Neutrophil (primary cell): ENCODE measurements at regions not wholly inside any gene's neighbourhood (a gene's known extent, or its start where the extent isn't known, plus 50 kb on each side); places are given as distances from the start of the nearest gene placed in this dataset.

Source experiments
- H3K27ac ChIP-seq: fragments of 200-600 bp; sonication (generic); 2 replicates; pipeline ENCODE4 v1.5.1; 2016; ENCODE audit warnings: mild to moderate bottlenecking, moderate library complexity
- H3K27me3 ChIP-seq: fragments of 200-600 bp; sonication (generic); 2 replicates; pipeline ENCODE4 v1.6.0; 2016; ENCODE audit warnings: mild to moderate bottlenecking
- H3K36me3 ChIP-seq: fragments of 200-600 bp; sonication (generic); 2 replicates; pipeline ENCODE4 v1.5.1; 2017
- H3K4me1 ChIP-seq, 2 experiments: fragments of 200-600 bp in 1 of 2; sonication (generic) in 1 of 2; 1 replicate in 1 of 2; 2 replicates in 1 of 2; pipeline versions ENCODE4 v1.5.1 to v1.6.1; 2013 to 2016; ENCODE audit warnings: low read depth in 1 of 2, low read length in 1 of 2, mild to moderate bottlenecking in 1 of 2, moderate library complexity in 1 of 2; ENCODE audit not compliant: control insufficient read depth in 1 of 2, insufficient read depth in 1 of 2
- H3K4me3 ChIP-seq, 2 experiments: fragments of 200-600 bp in 1 of 2; sonication (generic) in 1 of 2; 1 replicate in 1 of 2; 2 replicates in 1 of 2; pipeline ENCODE4 v1.5.1; 2013 to 2016; ENCODE audit warnings: low read depth in 1 of 2, low read length in 1 of 2, mild to moderate bottlenecking in 1 of 2, moderate library complexity in 1 of 2
- H3K9me3 ChIP-seq: fragments of 200-600 bp; sonication (generic); 2 replicates; pipeline ENCODE4 v1.5.1; 2016
- TF ChIP-seq, protein P1 (sequence below): fragments of 200-600 bp; sonication (generic); IDR thresholded peaks from 2 replicates; pipeline ENCODE4 v1.5.1; 2016; ENCODE audit warnings: antibody characterized with exemption

DNA sequence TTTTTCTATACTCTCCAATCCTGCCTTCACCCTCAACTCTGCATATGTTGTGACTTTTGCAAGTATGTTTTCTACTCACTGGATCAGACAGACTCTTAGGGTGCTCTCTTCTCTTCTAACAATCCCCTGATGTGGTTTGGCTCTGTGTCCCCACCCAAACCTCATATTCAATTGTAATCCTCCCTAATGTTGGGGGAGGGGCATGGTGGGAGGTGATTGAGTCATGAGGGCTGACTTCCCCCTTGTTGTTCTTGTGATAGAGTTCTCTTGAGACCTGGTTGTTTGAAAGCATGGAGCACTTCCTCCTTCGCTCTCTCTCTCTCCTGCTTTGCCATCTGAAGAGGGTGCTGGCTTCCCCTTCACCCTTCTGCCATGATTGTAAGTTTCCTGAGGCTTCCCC is 148.9 kb upstream of the IGSF21 start:
- TF ChIP-seq, protein P1, sequence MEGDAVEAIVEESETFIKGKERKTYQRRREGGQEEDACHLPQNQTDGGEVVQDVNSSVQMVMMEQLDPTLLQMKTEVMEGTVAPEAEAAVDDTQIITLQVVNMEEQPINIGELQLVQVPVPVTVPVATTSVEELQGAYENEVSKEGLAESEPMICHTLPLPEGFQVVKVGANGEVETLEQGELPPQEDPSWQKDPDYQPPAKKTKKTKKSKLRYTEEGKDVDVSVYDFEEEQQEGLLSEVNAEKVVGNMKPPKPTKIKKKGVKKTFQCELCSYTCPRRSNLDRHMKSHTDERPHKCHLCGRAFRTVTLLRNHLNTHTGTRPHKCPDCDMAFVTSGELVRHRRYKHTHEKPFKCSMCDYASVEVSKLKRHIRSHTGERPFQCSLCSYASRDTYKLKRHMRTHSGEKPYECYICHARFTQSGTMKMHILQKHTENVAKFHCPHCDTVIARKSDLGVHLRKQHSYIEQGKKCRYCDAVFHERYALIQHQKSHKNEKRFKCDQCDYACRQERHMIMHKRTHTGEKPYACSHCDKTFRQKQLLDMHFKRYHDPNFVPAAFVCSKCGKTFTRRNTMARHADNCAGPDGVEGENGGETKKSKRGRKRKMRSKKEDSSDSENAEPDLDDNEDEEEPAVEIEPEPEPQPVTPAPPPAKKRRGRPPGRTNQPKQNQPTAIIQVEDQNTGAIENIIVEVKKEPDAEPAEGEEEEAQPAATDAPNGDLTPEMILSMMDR = no peak
- Histone ChIP-seq H3K27me3 (peaks cover 8% of the 10 kb centered on the region), H3K9me3 (no peaks in the 10 kb centered on the region), H3K27ac (no peak overlapping the region), H3K4me1 (no peaks in the 10 kb centered on the region), H3K36me3 (no peaks in the 10 kb centered on the region), H3K4me3 (no peak overlapping the region)

DNA sequence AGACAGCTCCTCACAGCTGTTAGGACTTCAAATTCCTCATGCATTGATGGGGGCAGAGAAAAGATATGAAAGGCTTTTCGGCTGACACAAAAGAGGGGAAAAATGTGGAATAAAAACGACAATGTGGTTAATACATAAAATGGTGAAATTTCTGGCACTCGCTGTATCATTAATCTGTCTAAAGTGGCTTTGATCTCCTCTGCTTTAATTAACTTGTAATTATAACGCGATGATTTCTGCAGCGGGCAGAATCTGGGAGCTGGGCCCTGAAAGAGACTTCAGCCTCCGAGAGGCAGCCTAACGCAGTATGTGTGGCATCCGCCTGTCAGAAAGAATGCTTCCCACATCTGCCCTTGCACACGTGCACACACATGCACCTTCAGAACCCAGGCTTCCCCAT is 144.1 kb upstream of the IGSF21 start:
- Histone ChIP-seq H3K4me3 (no peak overlapping the region), H3K36me3 (no peaks in the 10 kb centered on the region), H3K27ac (no peak overlapping the region), H3K9me3 (no peaks in the 10 kb centered on the region), H3K4me1 (no peaks in the 10 kb centered on the region), H3K27me3 (no peaks in the 10 kb centered on the region)
- TF ChIP-seq, protein P1 = no peak

DNA sequence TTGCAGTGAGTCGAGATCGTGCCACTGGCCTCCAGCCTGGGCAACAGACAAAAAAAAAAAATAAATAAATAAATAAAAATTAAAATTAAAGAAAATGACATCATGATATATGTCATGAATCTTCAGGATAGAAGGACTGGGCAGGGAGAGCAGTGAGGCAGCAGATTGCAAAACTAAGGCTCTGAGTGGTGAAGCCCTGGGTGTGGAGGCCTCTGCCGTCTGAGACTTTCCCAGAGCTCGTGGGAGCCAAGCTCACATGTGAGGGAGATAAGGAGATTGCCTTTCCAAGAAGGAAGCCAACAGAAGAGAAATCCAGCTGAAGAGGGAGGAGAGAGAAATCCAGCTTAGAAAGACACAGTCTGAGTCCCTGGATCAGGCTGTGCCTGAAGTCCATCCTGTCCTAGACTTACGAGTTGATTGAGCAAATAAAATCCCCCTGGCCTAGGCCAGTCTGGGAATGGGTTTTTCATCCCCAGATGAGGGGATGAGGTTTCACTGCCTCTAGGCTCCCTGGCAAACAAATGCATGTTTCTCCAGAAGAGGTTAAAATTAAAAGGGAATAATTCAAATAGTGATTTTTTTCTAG is 142.0 kb upstream of the IGSF21 start:
- Histone ChIP-seq H3K27ac (no peak overlapping the region), H3K36me3 (no peaks in the 10 kb centered on the region), H3K9me3 (no peaks in the 10 kb centered on the region), H3K27me3 (no peaks in the 10 kb centered on the region), H3K4me3 (no peak overlapping the region), H3K4me1 (no peaks in the 10 kb centered on the region)
- TF ChIP-seq, protein P1 = no peak

DNA sequence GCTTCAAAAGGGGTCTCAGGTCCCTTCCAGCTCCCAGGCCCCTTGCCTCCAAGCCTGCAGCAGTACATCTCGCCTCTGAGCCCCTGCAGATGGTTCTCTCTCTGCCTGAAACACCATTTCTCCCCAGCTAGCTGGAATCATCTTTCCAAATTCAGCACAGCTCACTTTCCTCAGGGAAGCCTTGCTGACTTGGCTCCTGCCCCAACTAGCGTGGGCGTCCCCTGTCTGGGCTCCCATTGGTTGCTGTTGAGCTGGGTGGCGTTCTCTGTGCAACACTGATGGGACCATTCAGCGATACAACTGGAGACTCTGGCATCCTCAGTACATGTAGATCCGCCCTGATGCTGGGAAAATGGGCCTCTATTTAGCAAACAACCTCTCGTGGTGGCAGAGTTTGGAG is 141.3 kb upstream of the IGSF21 start:
- Histone ChIP-seq H3K4me1 (no peaks in the 10 kb centered on the region), H3K4me3 (no peak overlapping the region), H3K36me3 (no peaks in the 10 kb centered on the region), H3K27me3 (no peaks in the 10 kb centered on the region), H3K9me3 (no peaks in the 10 kb centered on the region), H3K27ac (no peak overlapping the region)
- TF ChIP-seq, protein P1 = no peak

DNA sequence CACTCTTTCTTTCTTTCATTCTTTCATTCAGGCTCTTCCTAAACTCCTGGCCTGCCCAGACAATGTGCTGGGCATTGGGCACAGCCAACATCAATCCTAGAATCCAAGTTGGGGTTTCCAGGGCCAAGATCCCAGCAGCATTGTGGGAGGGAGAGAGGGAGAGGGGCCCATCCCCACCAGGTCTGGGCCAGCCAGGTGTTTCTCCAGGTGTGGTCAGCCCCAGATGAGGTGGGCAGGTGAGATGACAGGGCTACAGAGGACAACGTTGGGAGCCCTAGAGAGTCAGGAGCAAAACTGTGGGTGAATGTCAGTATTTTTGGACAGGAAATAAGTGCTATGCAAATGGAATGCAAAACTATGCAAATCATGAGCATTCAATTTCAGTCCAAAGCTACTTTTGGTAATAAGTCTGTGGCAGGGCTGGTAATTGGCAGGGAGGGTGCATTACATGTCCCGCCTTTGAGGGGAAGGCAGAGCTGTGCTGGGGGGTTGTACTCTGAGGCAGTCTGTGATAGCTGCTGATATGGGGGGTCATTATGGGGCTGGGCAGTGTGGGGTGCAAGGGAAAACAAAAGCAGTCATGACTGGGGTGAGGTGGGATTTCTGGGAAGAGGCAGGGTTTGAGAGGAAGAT is 139.9 kb upstream of the IGSF21 start:
- TF ChIP-seq, protein P1 = no peak
- no peak overlapping the region for H3K4me3 ChIP-seq
- H3K36me3 ChIP-seq = no peaks in the 10 kb centered on the region
- no peaks in the 10 kb centered on the region for H3K27me3 ChIP-seq
- H3K4me1 ChIP-seq = no peaks in the 10 kb centered on the region
- no peak overlapping the region for H3K27ac ChIP-seq
- H3K9me3 ChIP-seq = no peaks in the 10 kb centered on the region
